ENCODE measurements at regions not wholly inside any gene's neighbourhood (a gene's known extent, or its start where the extent isn't known, plus 50 kb on each side); places are given as distances from the start of the nearest gene placed in this dataset.

DNA sequence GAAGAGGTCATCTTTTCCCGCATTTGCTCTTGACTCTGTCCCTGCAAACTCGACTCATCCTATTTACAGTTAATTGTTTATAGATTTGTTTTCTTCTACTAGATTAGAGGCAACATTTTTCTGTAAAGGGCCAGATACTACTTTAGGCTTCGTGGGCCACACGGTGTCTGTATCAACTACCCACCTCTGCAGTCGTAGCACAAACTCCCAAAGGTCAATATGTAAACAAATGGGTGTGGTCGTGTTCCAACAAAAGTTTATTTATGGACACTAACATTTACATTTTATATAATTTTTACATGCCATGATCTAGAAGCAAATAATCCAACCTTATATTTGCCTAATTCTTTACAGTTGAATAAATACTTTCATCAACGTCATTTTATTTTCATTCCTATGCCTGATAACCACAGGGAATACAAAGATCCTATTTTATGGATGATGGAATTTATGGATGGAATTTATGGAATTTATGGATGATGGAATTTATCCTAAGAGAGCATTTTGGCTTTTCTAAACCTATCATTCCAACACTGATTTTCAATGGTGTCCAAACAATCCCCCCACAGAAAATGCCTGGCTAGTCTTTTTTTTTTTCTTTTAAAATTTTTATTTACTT lies 232.8 kb downstream of the MYLK4 start:
- H3K4me3 ChIP-seq (ENCODE audit: low read depth, low read length), result no peak overlapping the region
- no peaks in the 10 kb centered on the region for H3K27me3 ChIP-seq (replicated peaks)
- in situ Hi-C loops (cut with HindIII; ENCODE audit: low pct_ligation_motif_present, low sequenced_read_pairs), result no loop called here
- DNase-seq, result no peak
- no peak overlapping the region for H3K27ac ChIP-seq
- TF ChIP-seq, protein P1, sequence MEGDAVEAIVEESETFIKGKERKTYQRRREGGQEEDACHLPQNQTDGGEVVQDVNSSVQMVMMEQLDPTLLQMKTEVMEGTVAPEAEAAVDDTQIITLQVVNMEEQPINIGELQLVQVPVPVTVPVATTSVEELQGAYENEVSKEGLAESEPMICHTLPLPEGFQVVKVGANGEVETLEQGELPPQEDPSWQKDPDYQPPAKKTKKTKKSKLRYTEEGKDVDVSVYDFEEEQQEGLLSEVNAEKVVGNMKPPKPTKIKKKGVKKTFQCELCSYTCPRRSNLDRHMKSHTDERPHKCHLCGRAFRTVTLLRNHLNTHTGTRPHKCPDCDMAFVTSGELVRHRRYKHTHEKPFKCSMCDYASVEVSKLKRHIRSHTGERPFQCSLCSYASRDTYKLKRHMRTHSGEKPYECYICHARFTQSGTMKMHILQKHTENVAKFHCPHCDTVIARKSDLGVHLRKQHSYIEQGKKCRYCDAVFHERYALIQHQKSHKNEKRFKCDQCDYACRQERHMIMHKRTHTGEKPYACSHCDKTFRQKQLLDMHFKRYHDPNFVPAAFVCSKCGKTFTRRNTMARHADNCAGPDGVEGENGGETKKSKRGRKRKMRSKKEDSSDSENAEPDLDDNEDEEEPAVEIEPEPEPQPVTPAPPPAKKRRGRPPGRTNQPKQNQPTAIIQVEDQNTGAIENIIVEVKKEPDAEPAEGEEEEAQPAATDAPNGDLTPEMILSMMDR (IDR thresholded peaks at IDR 0.05; ENCODE audit: low read depth, low read length, missing control alignments), result no peak
- no peaks in the 10 kb centered on the region for H3K36me3 ChIP-seq (replicated peaks)

DNA sequence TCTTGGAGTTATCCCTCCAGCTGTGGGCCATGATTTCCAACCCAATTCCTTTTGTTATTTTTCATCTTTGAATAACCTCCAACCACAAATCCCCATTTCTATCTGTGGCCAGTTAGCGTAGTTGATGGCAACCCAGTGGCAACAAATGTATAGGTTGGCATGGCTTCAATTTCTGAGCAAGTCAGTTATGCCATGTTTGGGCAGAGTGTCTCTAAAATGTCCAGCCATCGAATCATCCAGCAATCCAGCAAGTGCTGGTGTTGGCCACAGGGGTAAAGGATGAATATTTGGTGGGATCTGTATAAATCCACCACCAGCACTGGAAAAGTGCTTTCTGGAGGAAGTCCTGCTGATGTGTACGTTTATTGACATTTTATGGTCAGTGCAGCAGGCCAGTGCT lies 233.3 kb downstream of the MYLK4 start:
- Histone ChIP-seq H3K36me3 (replicated peaks) (no peaks in the 10 kb centered on the region), H3K27me3 (replicated peaks) (no peaks in the 10 kb centered on the region), H3K27ac (no peak overlapping the region), H3K4me3 (ENCODE audit: low read depth, low read length) (no peak overlapping the region)
- TF ChIP-seq, protein P1 (IDR thresholded peaks at IDR 0.05; ENCODE audit: low read depth, low read length, missing control alignments), result no peak
- in situ Hi-C loops (cut with HindIII; ENCODE audit: low pct_ligation_motif_present, low sequenced_read_pairs), result no loop called here
- DNase-seq, result no peak

- no peaks in the 10 kb centered on the region for H3K27me3 ChIP-seq (replicated peaks)
- no peaks in the 10 kb centered on the region for H3K36me3 ChIP-seq (replicated peaks)
- no peak overlapping the region for H3K27ac ChIP-seq
- TF ChIP-seq, protein P1 (IDR thresholded peaks at IDR 0.05; ENCODE audit: low read depth, low read length, missing control alignments), result no peak
- H3K4me3 ChIP-seq (ENCODE audit: low read depth, low read length), result no peak overlapping the region
- DNase-seq, result no peak
- in situ Hi-C loops (cut with HindIII; ENCODE audit: low pct_ligation_motif_present, low sequenced_read_pairs), result no loop called here
These were observed 234.7 kb downstream of the MYLK4 start for GRCh38 chr6:2516059-2516458.

DNA sequence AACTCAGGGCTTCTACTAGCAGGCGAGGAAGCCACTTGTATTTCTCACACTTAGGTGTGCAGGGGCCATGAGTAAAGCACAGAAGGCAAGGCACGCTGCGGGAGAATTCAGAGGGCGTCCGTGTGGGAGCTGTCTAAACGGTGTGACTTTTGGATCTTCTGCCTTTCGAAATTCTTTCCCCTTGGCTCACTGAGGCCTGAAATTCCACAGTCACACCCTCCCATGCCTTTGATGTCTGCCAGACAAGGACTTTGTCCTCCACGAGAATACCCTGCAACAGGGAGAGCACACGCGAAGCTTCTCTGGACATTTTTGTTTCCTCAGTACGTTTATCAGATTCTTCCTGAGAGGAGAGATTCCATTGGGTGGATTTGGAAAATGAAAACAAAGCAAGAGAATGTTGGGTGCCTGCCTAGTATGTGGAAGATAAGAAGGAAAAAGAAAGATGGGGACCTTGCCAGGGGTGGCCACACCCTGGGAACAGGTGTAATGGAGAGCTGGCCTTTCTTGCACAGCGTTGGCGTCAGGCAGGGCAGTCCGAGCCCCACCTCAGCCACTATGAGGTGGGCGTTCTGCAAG lies 235.7 kb downstream of the MYLK4 start:
- Histone ChIP-seq H3K36me3 (replicated peaks) (no peaks in the 10 kb centered on the region), H3K27ac (no peak overlapping the region), H3K27me3 (replicated peaks) (no peaks in the 10 kb centered on the region), H3K4me3 (ENCODE audit: low read depth, low read length) (no peak overlapping the region)
- TF ChIP-seq, protein P1 (IDR thresholded peaks at IDR 0.05; ENCODE audit: low read depth, low read length, missing control alignments), result no peak
- no peak for DNase-seq
- in situ Hi-C loops (cut with HindIII; ENCODE audit: low pct_ligation_motif_present, low sequenced_read_pairs), result no loop called here

GRCh38 chr6:2512802-2513201 lies 237.9 kb downstream of the MYLK4 start:
- H3K27ac ChIP-seq, result no peak overlapping the region
- no peak for DNase-seq
- H3K36me3 ChIP-seq (replicated peaks), result no peaks in the 10 kb centered on the region
- TF ChIP-seq, protein P1 (IDR thresholded peaks at IDR 0.05; ENCODE audit: low read depth, low read length, missing control alignments), result no peak
- no peaks in the 10 kb centered on the region for H3K27me3 ChIP-seq (replicated peaks)
- no peak overlapping the region for H3K4me3 ChIP-seq (ENCODE audit: low read depth, low read length)
- in situ Hi-C loops (cut with HindIII; ENCODE audit: low pct_ligation_motif_present, low sequenced_read_pairs), result no loop called here

DNA sequence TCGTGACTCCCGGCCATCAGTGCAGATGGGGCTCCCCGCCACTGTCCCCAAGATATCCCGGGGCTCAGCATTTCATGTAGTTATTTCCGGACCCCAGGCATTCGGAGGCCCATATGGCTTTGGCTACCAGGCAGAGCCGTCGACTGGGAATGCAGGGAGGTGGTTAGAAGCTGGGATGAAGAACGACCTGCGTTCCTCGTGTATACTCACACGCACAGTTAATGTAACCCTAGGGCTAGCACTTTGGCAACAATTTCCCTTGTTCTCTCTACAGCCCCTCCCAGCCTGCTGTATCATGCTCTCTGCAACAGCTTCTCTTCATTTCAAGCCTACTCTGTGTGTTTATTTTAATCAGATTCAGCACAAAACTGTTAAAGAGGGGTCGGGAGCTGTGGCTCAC lies 240.4 kb downstream of the MYLK4 start:
- TF ChIP-seq, protein P1 (IDR thresholded peaks at IDR 0.05; ENCODE audit: low read depth, low read length, missing control alignments), result no peak
- Histone ChIP-seq H3K27me3 (replicated peaks) (no peaks in the 10 kb centered on the region), H3K4me3 (ENCODE audit: low read depth, low read length) (no peak overlapping the region), H3K36me3 (replicated peaks) (no peaks in the 10 kb centered on the region), H3K27ac (no peak overlapping the region)
- no peak for DNase-seq
- in situ Hi-C loops (cut with HindIII; ENCODE audit: low pct_ligation_motif_present, low sequenced_read_pairs), result no loop called here
